DMS53 treated with DMSO at 0.1 percent for 48 hours (cell line): ENCODE measurements at regions not wholly inside any gene's neighbourhood (a gene's known extent, or its start where the extent isn't known, plus 50 kb on each side); places are given as distances from the start of the nearest gene placed in this dataset.

Experiments
- DNase-seq: peaks from one replicate; lab custom pipeline; 2025; ENCODE audit not compliant: unreplicated experiment; lab: John Stamatoyannopoulos, UW

DNA sequence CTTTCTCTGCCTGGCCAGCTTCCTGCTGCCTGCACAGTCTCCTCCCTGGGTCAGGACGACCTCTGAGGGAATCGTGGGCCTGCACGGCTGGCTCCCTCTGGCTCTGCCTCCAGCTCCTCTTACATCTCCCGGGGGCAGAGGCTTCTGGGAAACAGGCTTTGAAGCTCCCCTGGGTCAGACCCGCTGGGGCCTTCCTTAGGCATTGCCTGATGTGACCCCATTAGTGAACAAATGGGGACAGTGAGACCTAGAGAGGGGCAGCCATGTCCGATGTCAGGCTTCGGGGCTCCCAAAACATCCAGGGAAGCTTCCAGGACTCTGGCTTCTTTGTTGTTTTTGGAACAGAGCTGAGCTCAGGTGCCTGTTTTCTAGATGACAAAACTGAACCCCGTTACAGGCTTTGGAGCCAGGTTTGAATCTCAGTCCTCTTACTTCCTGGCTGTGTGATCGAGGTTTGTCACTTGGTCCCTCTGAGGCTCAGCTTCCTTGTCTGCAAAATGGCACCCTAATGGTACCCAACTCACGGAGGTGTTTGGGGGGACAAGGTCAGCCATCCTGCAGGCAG lies 94.3 kb downstream of the CEBPB start:
- DNase-seq, result no peak

DNA sequence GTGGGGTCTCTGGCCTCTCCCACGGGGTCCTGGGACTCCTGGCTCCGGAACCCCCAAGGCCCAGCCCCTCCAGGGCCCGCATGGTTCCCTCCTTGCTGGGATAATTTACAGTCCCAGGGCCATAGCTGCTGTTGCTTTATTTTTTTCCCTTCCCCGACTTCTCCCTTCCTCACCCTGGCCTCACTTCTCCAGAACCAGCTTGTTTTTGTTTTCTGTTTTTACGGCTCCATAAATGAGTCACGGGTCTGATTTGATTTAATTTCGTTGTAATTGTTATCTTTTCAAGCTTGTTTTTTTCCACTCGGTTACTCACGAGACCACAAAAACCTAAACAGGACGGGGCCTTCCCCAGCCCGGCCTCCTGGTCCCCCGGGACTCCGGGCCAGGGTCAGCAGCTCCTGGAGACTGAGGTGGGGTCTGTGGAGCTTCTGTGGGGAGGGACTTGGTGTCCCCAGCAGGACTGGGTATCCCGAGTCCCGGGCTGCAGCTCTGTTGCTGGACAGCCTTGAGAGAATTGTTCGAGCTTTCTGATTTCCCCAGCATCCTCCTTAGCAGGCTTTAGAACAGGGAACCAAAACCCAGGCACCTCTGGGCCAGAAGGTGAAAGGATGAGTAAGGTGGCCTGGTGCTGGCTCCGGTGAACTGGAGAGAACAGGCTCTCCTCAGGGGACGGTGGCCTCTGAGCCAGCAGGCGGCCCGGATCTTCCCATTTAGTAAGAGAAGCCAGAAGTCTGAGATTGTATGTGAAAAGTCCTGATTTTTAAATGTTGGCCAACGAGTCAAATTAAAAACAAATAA lies 94.9 kb downstream of the CEBPB start:
- DNase-seq, result no peak

DNA sequence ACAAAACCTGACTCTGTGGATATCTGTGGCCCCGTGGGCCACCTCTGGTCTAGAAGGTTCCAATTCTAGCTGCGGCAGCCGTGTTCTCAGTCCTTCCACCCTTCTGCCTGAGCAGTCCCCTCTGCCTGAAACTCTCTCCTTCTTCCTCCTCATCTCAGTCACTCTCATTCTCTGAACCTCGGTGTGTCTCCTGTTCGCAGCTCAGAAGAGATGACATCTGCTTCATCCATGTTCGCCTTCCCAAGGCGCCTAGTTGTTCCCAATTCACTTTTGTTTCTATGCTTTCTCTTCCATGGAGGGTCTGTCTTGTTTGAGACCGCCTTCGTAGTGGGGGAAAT lies 95.5 kb downstream of the CEBPB start:
- DNase-seq, result no peak

DNA sequence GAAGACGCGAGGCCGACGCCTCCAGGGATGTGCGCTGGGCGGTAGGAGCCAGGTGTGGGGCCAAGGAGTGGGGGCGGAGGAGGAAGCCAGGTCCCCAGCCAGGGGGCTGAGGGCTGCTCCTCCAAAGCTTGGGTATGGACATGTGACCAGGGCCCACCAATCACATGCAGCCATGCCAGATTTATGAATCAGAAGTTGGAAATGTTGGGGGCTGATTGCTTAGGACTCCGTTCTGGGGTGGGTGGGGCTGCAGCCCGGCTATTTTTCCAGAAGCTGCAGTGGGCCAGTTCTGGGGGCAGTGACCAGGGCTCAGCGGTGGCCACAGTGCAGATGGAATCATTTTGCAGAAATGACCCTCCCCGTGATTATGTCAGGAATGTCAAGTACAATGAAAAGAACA lies 96.0 kb downstream of the CEBPB start:
- DNase-seq, result no peak

DNA sequence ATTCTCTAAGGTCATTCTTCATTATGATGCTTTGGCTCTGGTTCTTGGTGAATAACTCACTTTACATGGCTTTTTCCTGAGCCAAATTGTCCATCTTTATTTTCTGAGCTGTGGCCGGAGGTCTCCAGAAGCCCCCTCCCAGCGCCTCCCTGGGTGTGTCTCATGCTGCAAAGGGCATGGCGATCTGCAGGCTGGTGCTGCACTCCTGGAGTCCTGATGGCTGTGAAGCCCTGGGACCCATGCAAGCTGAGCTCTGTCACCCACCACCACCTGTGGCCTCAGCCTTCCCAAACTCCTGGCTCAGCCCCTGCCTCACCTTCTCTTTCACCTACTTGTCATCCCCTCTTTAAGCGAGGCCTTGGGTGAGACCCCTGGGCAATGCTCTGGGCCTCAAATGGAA lies 96.9 kb downstream of the CEBPB start:
- DNase-seq, result no peak

DNA sequence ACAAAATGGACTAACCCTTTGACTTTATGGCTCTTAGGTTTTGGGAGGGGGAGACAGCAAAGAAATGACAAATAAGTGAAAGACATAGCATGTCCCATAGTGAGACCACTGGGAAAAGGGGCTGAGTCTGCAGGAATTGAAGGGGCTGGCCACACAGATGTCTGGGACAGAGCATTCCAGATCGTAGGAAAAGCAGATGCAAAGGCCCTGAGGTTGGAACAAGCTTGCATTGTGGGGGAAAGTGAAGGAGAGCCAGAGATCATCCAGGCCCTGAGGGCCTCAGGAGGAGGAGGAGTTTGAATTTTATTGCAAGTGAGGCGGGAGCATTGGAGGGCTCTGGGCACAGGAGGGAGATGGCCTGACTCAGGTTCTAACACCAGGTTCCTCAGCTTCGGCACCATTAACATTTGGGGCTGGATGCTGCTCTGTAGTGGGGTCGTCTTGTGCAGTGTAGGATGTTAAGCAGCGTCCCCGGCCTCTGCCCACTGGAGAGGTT lies 97.5 kb downstream of the CEBPB start:
- DNase-seq, result no peak

DNA sequence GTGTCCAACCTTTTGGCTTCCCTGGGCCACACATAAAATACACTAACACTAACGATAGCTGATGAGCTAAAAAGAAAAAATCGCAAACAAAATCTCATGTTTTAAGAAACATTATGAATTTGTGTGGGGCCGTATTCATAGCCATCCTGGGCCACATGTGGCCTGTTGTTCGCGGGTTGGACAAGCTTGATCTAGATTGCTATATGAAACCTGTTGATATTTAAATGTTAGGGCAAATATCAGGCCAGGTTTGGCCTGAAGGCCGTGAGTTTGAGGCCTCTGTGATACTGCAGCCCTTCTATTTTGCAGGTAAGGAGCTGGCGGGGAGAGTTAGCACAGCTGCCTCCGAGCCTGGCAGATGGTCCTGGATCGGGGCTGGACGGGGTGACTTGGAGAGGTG lies 99.0 kb downstream of the CEBPB start:
- DNase-seq, result no peak

DNA sequence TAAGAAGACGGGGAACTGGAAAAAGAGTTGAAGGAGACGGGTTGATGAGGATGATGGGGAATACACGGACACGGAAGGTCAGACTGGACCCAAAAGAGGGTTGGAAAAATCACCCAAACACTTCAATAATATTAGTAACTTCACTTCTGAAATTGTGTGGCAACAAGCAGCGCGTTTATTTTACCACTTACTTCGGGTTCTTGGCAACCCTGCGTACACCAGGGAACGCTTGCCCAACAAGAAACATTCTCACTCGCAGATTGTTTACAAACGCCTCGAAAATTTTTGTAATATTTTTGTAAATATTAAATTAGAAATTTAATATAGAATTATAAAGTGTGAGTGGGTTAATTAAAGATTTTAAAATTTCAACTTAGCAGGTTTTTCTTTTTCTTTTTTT lies 99.5 kb downstream of the CEBPB start:
- no peak for DNase-seq

DNA sequence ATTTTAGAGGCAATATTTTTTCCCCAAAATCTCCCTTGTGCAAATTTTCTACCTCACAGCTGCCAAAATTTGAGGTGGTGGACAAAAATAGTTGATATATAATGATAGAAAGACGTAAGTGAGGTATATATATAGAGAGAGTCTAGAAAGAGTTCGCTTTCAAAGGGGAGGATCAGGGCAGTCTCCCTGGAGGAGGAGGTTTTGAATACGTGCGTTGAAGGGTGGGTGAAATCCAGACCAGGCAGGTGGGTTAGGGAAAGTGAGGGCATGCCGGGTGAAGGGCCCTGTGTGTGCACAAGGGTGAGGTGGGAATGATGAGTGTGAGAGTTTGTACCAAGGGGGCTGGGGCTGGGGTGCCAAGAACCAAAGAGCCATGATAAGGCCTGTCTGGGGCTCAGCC lies 100.2 kb downstream of the CEBPB start:
- DNase-seq, result no peak

DNA sequence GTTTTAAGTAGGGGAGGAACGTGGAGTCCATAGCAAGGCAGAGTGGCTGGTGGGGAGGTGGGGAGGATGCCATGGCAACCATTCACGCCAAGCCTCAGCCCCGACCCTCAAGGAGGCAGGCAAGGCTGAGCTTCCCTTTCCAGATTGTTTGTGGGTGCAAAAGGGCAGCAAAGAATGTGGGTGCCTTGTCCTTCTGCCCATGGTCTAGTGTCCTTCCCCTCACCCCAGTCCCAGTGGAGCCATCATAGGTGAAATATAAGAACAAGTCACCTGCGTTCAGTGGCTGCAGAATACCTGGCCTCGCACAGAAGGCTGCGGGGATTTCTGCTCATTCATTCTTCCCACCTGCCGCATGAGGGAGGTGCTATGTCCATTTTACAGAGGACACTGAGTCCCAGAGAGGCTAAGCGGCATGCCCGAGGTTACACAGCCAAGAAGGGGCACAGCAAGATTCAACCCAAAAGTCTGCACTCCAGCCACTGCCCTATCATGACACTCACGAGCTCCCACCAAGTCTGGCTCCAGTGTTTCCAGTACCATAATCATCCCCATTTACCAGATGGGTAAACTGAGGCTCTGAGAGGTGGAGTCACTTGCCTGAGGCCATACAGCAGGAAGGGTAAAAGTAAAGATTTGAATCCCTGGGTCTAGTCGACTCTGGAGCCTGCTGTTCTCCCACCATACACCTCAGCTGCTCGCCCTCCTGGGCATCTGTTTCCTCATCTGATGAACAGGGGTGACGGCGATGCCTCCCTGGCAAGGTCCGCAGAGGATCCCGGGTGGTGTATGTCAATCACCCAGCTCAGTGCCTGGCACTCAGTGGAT lies 100.8 kb downstream of the CEBPB start:
- no peak for DNase-seq

DNA sequence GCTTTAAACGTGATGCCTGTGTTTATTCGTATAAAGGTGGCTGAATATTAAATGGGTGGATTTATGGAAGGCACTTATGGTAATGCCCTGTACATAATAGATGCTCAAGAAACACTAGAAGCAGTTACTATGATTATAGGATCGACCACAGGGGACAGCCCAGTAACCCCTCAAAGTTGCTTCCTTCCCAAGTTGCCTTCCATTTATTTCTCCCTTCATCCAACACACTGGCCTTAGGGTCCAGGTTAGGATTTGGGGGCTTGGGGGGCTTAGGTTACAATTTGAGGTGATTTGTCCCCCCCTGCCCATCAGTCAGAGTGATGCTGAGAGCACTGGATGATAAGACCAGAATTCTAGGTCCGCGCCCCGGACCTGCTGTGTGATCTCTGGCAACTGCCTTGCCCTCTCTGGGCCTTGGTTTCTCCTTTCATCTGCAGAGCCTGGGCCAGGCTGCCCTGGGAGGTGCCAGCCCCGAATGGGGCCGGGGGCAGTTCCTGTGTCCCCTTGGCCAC lies 101.5 kb downstream of the CEBPB start:
- DNase-seq, result no peak

DNA sequence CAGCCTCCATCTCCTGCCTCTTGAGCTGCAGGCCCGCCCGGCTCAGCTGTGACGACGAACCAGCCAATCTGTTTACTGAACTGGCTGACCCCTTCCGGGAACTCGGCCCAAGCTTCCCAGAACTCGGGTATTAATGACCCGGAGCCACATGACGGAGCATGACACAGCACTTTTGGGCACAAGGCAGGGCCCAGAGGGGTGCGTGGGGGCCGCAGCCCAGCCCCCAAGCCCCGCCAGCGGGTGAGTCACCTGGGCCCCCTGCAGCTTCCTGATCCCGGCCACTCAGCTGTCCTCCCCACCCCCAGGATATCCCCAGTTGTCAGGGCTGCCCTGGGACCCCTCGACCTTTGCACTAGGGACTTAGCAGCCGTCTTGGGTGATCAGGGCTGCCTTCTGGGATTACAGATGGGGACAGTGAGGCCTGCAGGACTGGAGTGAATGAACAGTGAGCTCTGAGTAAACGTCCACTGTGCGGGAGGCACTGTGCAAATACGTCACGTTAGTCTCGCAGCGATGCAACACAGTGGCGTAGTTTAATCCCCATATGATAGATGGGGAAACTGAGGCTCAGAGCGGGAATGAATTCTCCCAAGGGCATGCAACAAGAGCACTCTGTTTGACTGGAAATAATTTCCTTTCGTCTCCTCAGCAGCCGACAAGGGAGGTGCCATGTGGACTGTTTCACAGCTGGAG lies 102.1 kb downstream of the CEBPB start:
- DNase-seq, result no peak

DNA sequence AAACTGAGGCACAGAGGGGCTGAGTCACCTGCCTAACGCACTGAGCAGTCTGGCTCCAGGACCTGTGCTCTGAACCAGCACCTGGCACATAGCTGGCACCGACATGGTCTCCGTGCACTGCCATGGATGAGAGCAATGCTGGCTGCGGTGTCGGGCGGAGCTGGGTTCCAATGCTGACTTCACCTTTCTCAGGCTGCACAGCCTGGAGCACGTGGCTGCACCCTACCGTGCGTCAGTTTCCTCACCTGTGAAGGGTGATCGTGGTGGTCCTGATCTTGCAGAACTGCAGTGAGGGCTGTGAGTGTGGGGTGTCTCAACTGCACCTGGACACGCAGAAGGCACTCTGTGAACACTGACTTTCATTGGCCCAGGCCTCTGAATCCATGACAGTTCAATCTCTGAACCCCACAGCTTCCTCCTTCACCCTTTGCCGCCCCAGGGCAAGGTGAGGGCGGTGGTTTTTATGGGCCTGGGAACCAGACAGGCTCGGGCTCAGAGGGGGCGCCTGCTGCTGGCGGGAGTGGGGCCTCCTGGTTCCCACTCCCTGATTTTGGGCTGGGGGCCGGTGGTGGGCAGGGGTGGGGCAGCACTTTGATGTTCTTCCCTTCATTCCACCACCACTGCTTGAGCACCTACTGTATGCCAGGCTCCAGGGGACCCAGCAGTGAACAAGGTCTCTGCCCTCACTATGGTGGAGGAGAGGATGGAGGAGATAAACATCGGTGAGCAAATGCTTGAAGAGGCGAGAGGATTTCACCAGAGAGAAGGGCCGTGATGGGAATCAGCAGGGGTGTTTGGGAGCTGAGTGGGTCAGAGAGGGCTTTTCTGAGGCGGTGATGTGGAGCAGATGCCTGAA lies 102.9 kb downstream of the CEBPB start:
- DNase-seq, result no peak

DNA sequence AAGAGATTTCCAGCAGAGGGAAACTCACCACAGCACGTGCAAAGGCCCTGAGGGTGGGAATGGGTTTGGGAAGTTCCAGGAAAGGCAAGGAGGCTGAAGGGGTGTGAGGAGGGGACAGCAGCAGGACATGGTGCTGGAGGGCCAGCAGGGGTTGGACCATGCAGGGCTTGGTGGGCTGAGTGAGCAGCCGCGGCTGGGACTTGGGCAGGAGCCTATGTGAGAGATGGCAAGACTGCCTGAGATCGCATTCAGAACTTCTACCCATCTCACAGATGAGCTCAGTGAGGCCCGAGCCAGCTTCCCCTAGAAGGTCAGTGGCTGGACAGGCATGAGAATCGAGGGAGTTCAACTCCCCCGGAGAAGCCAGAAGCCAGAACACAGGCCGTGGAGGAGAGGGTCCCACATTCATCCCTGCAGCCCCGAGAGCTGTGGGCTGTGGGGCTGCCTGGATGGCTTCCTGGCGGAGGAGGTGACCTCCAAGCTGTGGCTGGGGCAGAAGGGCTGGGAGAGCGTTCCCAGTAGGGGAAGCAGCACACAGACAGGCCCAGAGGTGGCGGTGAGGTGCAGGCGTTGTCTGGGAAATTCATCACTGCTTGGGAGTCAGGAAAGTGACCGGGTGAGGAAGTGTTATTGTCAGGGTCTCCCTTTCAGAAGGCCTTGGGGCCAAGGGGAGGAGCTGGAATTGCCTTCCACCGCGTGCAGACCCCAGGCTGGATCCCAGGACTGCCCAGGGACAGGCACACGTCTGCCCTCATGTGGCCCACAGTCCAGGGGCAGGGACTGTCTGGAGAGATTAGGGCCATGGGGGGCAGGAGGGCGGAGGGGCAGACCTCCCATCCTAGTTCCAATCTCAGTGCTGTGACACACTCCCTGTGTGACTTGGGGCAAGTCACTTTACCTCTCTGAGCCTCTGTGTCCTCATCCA lies 103.8 kb downstream of the CEBPB start:
- no peak for DNase-seq

DNA sequence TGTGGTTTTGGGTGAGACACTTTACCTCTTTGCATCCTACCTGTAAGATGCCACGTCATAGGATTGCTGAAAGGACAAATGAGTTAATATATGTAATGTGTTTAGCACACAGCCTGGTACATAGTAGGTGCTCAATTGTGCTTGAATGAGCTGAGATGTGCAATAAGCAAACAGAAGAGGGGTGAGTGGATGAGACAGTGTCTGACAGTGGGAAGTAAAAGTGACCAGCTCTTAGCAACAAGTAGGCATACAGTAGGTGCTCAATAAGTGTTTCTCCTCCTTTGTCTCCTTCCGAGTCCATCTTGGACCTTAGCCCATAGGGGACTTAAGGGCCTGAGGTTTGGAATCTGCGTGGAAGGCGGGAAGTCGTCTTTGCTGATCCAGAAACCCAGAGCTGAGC lies 104.7 kb downstream of the CEBPB start:
- DNase-seq, result no peak

DNA sequence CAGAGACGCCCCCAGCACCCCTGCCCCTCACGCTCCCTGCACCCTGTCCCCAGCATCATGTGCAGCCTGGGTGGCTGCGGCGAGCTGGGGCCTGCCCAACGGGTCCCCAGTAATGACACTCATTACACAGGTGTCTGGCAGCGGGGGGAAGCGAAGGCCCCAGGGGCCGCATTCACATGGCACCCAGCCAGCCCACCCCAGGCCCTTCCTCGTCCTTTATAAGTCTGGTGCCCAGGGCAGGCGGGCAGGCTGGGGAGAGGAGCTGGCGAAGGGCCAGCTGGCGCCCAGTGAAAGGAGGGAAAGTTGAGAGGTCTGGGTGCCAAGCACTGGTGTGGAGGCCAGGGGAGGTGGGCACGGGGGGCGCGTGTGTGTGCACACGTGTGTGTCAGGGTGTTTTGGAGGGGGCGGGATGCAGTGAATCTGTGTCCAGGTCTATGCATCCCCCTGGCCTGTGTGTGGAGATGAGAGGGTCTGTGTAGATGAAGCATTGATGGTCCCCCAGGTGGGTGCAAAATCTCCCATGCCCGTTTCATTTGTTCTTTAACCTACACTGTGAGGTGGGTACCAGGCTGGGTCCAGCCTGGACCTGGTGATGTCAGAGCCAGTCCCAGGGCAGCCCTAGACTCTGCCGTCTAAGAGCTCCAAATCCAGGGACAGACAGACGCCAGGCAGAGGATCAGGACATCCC lies 105.3 kb downstream of the CEBPB start:
- no peak for DNase-seq

DNA sequence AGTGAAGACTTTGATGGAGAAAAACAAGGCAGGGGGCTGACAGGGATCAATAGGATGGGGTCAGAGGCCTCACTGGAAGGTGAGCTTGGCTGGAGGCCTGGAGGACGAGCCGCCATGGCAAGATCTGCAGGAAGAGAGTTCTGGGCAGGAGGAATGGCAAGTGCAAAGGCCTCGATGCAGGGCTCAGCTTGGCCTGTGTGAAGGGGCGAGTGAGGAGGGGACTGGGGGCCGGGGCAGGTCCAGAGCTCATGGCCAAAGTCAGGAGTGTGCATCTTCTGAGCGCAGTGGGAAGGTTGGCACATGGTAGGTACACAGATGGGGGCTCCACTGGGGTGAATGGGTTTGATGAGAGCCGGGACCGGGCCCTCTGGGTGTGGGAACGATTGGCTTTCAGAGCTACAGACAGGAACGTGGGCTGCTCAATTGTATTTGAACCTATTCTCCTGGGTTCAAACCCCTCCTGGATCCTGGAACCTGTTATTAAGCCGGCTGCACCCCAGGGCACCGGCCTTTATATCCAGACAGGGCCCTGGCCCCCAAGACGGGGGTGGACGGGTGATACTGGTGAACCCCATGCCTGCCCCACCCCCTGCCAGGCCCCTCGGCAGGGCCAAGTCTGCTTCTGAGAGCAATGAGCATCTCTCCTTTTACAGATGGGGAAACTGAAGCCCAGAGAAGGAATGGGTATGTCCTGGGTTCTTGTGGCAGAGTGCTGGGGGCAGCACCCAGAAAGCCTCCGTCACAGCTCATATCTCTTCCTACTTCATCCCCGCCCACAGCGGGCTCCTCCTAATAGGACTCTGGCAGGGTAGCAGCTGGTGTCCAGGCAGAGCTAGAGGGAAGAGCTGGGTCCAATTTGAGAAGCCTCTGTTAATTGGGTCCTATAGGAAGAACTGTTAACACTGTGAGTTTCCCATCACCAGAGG lies 106.1 kb downstream of the CEBPB start:
- no peak for DNase-seq
